Testis (tissue), 2 donors: ENCODE measurements at regions not wholly inside any gene's neighbourhood (a gene's known extent, or its start where the extent isn't known, plus 50 kb on each side); places are given as distances from the start of the nearest gene placed in this dataset.

Experiments
- POLR2A ChIP-seq: fragments of 450-650 bp; IDR thresholded peaks from one replicate; pipeline ENCODE4 v1.6.1; 2017; ENCODE audit warnings: antibody characterized with exemption, mild to moderate bottlenecking, moderate library complexity
- TF ChIP-seq, protein P1 (sequence below), 3 experiments: fragments of 450-650 bp in 2 of 3; fragments of 200-600 bp in 1 of 3; sonication (generic) in 1 of 3; IDR thresholded peaks; one replicate each; pipeline ENCODE4 v1.5.1; 2016 to 2019; ENCODE audit warnings: antibody characterized with exemption in 3 of 3, mild to moderate bottlenecking in 2 of 3, moderate library complexity in 1 of 3

- TF ChIP-seq, protein P1, sequence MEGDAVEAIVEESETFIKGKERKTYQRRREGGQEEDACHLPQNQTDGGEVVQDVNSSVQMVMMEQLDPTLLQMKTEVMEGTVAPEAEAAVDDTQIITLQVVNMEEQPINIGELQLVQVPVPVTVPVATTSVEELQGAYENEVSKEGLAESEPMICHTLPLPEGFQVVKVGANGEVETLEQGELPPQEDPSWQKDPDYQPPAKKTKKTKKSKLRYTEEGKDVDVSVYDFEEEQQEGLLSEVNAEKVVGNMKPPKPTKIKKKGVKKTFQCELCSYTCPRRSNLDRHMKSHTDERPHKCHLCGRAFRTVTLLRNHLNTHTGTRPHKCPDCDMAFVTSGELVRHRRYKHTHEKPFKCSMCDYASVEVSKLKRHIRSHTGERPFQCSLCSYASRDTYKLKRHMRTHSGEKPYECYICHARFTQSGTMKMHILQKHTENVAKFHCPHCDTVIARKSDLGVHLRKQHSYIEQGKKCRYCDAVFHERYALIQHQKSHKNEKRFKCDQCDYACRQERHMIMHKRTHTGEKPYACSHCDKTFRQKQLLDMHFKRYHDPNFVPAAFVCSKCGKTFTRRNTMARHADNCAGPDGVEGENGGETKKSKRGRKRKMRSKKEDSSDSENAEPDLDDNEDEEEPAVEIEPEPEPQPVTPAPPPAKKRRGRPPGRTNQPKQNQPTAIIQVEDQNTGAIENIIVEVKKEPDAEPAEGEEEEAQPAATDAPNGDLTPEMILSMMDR (IDR thresholded peaks at IDR 0.05), result no peak
- TF ChIP-seq POLR2A, result no peak
Measured at GRCh38 chr3:90010341-90010740, 902.9 kb downstream of the EPHA3 start.
